NB4 (cell line): ENCODE measurements at regions not wholly inside any gene's neighbourhood (a gene's known extent, or its start where the extent isn't known, plus 50 kb on each side); places are given as distances from the start of the nearest gene placed in this dataset.

Source experiments
- MYC ChIP-seq: IDR thresholded peaks from 2 replicates; pipeline ENCODE4 v1.6.1; 2011; ENCODE audit warnings: low read depth, low read length
- POLR2A ChIP-seq: IDR thresholded peaks from 2 replicates; pipeline ENCODE4 v1.6.1; 2011; ENCODE audit warnings: mild to moderate bottlenecking; ENCODE audit not compliant: insufficient read length; ENCODE audit errors: extremely low read depth

DNA sequence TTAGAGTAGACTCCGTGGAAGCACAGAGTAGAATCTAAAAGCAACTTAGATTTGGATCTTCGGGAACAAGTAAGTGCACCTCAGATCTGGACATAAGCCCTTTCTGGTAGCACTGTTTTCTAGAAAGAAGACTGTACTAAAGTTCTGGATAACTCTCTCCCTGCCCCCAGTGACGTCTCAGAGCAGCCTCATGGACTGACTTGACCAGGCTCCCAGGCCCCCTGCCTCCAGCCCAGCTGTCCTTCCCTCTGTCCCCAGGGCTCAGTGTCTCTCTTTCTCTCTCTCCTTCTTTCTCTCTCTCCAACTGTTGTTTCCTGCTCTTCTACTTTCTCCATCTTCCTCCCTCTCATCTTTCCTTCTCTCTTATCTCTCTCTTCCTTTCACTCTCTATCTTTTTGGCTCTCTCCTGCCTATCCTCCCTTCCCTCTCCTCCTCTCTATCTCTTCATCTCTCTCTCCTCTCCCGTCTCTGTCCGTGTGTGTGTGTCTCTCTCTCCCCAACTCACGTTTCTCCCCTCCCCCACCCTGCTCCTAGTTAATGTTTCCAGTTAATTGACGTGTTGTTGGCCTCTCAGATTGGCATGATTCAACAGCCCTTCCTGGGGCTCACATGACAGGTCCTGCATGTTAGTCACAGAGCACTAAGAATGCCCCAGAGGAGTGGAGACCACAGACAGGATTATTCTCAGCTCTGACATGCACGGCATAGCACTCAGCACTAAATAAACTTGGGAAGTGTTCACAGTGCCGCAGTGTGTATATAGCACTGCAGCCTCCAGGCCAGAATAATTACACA, 180.4 kb upstream of the FOXQ1 start:
- TF ChIP-seq MYC (no peak), POLR2A (no peak)
